ENCODE measurements at regions not wholly inside any gene's neighbourhood (a gene's known extent, or its start where the extent isn't known, plus 50 kb on each side); places are given as distances from the start of the nearest gene placed in this dataset.

GRCh38 chr10:30789806-30790205 lies 160.3 kb upstream of the LYZL2 start:
- DNase-seq (ENCODE audit: low read depth in 2 of 2), result no peak
- H3K27me3 ChIP-seq (ENCODE audit: control insufficient read depth, insufficient read depth, low read length), result no peaks in the 10 kb centered on the region
- H2AFZ ChIP-seq (ENCODE audit: low read length), result no peak overlapping the region
- H3K27ac ChIP-seq (ENCODE audit: insufficient read depth, low read length), result no peak overlapping the region
- no peak overlapping the region for H3K4me2 ChIP-seq (ENCODE audit: extremely low read depth, insufficient read depth, low read length)
- H4K20me1 ChIP-seq (ENCODE audit: control insufficient read depth, extremely low read depth, insufficient read depth, low read length), result no peaks in the 10 kb centered on the region
- H3K4me3 ChIP-seq (replicated peaks in 1 of 4; ENCODE audit: control extremely low read depth in 1 of 4, insufficient read depth in 1 of 4, low read depth in 3 of 4, low read length in 4 of 4), result no peak overlapping the region
- TF ChIP-seq CTCF (conservative IDR thresholded peaks at IDR 0.05 in 1 of 2, IDR thresholded peaks at IDR 0.05 in 1 of 2; ENCODE audit: low read depth in 1 of 2, low read length in 2 of 2), result no peak
- no peak for TF ChIP-seq EZH2 (IDR thresholded peaks at IDR 0.05; ENCODE audit: low read length, missing control alignments)
- peaks cover 5% of the 10 kb centered on the region for H3K4me1 ChIP-seq (ENCODE audit: control insufficient read depth, extremely low read depth, insufficient read depth, low read length)
- H3K79me2 ChIP-seq (ENCODE audit: control insufficient read depth, insufficient read depth, low read length), result no peaks in the 10 kb centered on the region
- H3K36me3 ChIP-seq (ENCODE audit: control insufficient read depth, insufficient read depth, low read length), result no peaks in the 10 kb centered on the region
- H3K9me3 ChIP-seq (ENCODE audit: control insufficient read depth, insufficient read depth, low read depth, low read length), result no peaks in the 10 kb centered on the region
- no peak overlapping the region for H3K9ac ChIP-seq (ENCODE audit: insufficient read depth, low read length)

DNA sequence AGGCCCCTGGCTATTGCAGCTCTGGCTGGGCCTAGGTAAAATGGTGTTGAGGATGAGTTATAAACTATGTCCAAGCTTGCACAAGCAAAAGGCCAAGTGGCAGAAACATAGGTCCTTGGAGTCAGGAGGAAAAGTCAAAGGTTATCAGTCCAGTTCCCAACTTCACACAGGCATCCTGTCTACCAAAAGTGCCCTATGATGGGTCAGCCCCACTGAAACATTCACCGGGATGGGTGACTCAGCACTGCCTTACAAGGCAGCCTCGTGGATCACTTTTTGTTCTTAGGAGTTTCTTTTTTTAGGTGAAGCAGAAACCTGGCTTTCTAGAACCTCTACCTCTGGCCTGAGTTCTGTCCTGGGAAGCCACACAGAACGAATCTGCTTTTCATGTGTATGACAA lies 158.8 kb upstream of the LYZL2 start:
- Histone ChIP-seq H3K4me1 (ENCODE audit: control insufficient read depth, extremely low read depth, insufficient read depth, low read length) (peaks cover 12% of the 10 kb centered on the region), H2AFZ (ENCODE audit: low read length) (no peak overlapping the region), H3K79me2 (ENCODE audit: control insufficient read depth, insufficient read depth, low read length) (no peaks in the 10 kb centered on the region)

GRCh38 chr10:30786906-30787305 lies 157.4 kb upstream of the LYZL2 start:
- Histone ChIP-seq H3K4me3 (replicated peaks in 1 of 4; ENCODE audit: control extremely low read depth in 1 of 4, insufficient read depth in 1 of 4, low read depth in 3 of 4, low read length in 4 of 4) (no peak overlapping the region), H4K20me1 (ENCODE audit: control insufficient read depth, extremely low read depth, insufficient read depth, low read length) (no peaks in the 10 kb centered on the region), H3K9me3 (ENCODE audit: control insufficient read depth, insufficient read depth, low read depth, low read length) (no peaks in the 10 kb centered on the region), H2AFZ (ENCODE audit: low read length) (no peak overlapping the region), H3K36me3 (ENCODE audit: control insufficient read depth, insufficient read depth, low read length) (no peaks in the 10 kb centered on the region), H3K4me2 (ENCODE audit: extremely low read depth, insufficient read depth, low read length) (no peak overlapping the region), H3K27ac (ENCODE audit: insufficient read depth, low read length) (no peak overlapping the region), H3K79me2 (ENCODE audit: control insufficient read depth, insufficient read depth, low read length) (no peaks in the 10 kb centered on the region), H3K27me3 (ENCODE audit: control insufficient read depth, insufficient read depth, low read length) (no peaks in the 10 kb centered on the region), H3K9ac (ENCODE audit: insufficient read depth, low read length) (no peak overlapping the region), H3K4me1 (ENCODE audit: control insufficient read depth, extremely low read depth, insufficient read depth, low read length) (peaks cover 18% of the 10 kb centered on the region)
- no peak for DNase-seq (ENCODE audit: low read depth in 2 of 2)
- TF ChIP-seq EZH2 (IDR thresholded peaks at IDR 0.05; ENCODE audit: low read length, missing control alignments), result no peak
- TF ChIP-seq CTCF (conservative IDR thresholded peaks at IDR 0.05 in 1 of 2, IDR thresholded peaks at IDR 0.05 in 1 of 2; ENCODE audit: low read depth in 1 of 2, low read length in 2 of 2), result no peak

More for the DNA sequence above, 158.8 kb upstream of the LYZL2 start:
- Histone ChIP-seq H3K4me2 (ENCODE audit: extremely low read depth, insufficient read depth, low read length) (no peak overlapping the region), H3K9me3 (ENCODE audit: control insufficient read depth, insufficient read depth, low read depth, low read length) (no peaks in the 10 kb centered on the region), H3K36me3 (ENCODE audit: control insufficient read depth, insufficient read depth, low read length) (no peaks in the 10 kb centered on the region), H3K4me3 (replicated peaks in 1 of 4; ENCODE audit: control extremely low read depth in 1 of 4, insufficient read depth in 1 of 4, low read depth in 3 of 4, low read length in 4 of 4) (no peak overlapping the region), H4K20me1 (ENCODE audit: control insufficient read depth, extremely low read depth, insufficient read depth, low read length) (no peaks in the 10 kb centered on the region), H3K9ac (ENCODE audit: insufficient read depth, low read length) (no peak overlapping the region), H3K27ac (ENCODE audit: insufficient read depth, low read length) (no peak overlapping the region), H3K27me3 (ENCODE audit: control insufficient read depth, insufficient read depth, low read length) (no peaks in the 10 kb centered on the region)
- TF ChIP-seq EZH2 (IDR thresholded peaks at IDR 0.05; ENCODE audit: low read length, missing control alignments), result no peak
- no peak for TF ChIP-seq CTCF (conservative IDR thresholded peaks at IDR 0.05 in 1 of 2, IDR thresholded peaks at IDR 0.05 in 1 of 2; ENCODE audit: low read depth in 1 of 2, low read length in 2 of 2)
- peak; percentile 40 to 54 for DNase-seq (ENCODE audit: low read depth in 2 of 2)
